OCI-LY1 (cell line): ENCODE measurements at regions not wholly inside any gene's neighbourhood (a gene's known extent, or its start where the extent isn't known, plus 50 kb on each side); places are given as distances from the start of the nearest gene placed in this dataset.

Experiments used
- H2AFZ ChIP-seq: fragments of 200-600 bp; sonication (generic), shearing (Covaris generic); 2 replicates; pipeline ENCODE4 v1.6.0; 2014; ENCODE audit warnings: antibody characterized with exemption, mild to moderate bottlenecking, low read length
- H3F3A ChIP-seq: fragments of 200-600 bp; sonication (generic), shearing (Covaris generic); 2 replicates; pipeline ENCODE4 v1.6.0; 2014; ENCODE audit warnings: mild to moderate bottlenecking, antibody characterized with exemption, low read length, moderate library complexity; ENCODE audit not compliant: insufficient read depth
- H3K27ac ChIP-seq: fragments of 200-600 bp; sonication (generic); 2 replicates; pipeline ENCODE4 v1.5.1; 2014; ENCODE audit warnings: low read length, mixed run types, mild to moderate bottlenecking, low read depth; ENCODE audit not compliant: poor library complexity, severe bottlenecking
- H3K27me3 ChIP-seq: fragments of 200-600 bp; sonication (generic); 2 replicates; pipeline ENCODE4 v1.6.0; 2014; ENCODE audit warnings: antibody characterized with exemption, mild to moderate bottlenecking, low read length, moderate library complexity; ENCODE audit not compliant: insufficient read depth
- H3K36me3 ChIP-seq: fragments of 200-600 bp; sonication (generic); 2 replicates; pipeline ENCODE4 v1.6.1; 2014; ENCODE audit warnings: mild to moderate bottlenecking, antibody characterized with exemption, low read length, moderate library complexity, mixed read lengths; ENCODE audit not compliant: insufficient read depth
- H3K4me1 ChIP-seq: fragments of 200-600 bp; sonication (generic); 2 replicates; pipeline ENCODE4 v1.5.1; 2014; ENCODE audit warnings: mild to moderate bottlenecking, low read length, moderate library complexity; ENCODE audit not compliant: insufficient read depth, severe bottlenecking
- H3K4me2 ChIP-seq: fragments of 200-600 bp; sonication (generic), shearing (Covaris generic); 2 replicates; pipeline ENCODE4 v1.6.1; 2014; ENCODE audit warnings: low read length
- H3K4me3 ChIP-seq: fragments of 200-600 bp; sonication (generic); 2 replicates; pipeline ENCODE4 v1.5.1; 2014; ENCODE audit warnings: low read length, low read depth, mild to moderate bottlenecking, mixed read lengths; ENCODE audit not compliant: poor library complexity, severe bottlenecking
- H3K79me2 ChIP-seq: fragments of 200-600 bp; shearing (Covaris generic); 2 replicates; pipeline ENCODE4 v1.6.1; 2016; ENCODE audit warnings: mixed run types, low read length, mixed read lengths; ENCODE audit not compliant: insufficient read depth
- H3K9ac ChIP-seq: fragments of 200-600 bp; sonication (generic), shearing (Covaris generic); 2 replicates; pipeline ENCODE4 v1.6.1; 2014; ENCODE audit warnings: mild to moderate bottlenecking, low read length, mixed read lengths
- H3K9me2 ChIP-seq: fragments of 200-600 bp; sonication (generic), shearing (Covaris generic); 2 replicates; pipeline ENCODE4 v1.6.1; 2014; ENCODE audit warnings: low read depth, mild to moderate bottlenecking, low read length, mixed read lengths
- H3K9me3 ChIP-seq: fragments of 200-600 bp; shearing (Covaris generic); 2 replicates; pipeline ENCODE4 v1.6.1; 2014; ENCODE audit warnings: low read length, mixed read lengths
- H4K20me1 ChIP-seq: fragments of 200-600 bp; sonication (generic), shearing (Covaris generic); 2 replicates; pipeline ENCODE4 v1.6.0; 2016; ENCODE audit warnings: mild to moderate bottlenecking, low read length; ENCODE audit not compliant: insufficient read depth
- EZH2 ChIP-seq: fragments of 200-600 bp; sonication (generic), shearing (Covaris generic); IDR thresholded peaks from 2 replicates; pipeline ENCODE4 v1.8.0; 2017; ENCODE audit warnings: borderline replicate concordance, mixed run types, mild to moderate bottlenecking, antibody characterized with exemption, low read length, moderate library complexity, mixed read lengths
- TF ChIP-seq, protein P1 (sequence below): fragments of 200-600 bp; sonication (generic), shearing (Covaris generic); IDR thresholded peaks from 2 replicates; pipeline ENCODE4 v1.5.1; 2017; ENCODE audit warnings: mild to moderate bottlenecking, antibody characterized with exemption, low read length, moderate library complexity, mixed read lengths

DNA sequence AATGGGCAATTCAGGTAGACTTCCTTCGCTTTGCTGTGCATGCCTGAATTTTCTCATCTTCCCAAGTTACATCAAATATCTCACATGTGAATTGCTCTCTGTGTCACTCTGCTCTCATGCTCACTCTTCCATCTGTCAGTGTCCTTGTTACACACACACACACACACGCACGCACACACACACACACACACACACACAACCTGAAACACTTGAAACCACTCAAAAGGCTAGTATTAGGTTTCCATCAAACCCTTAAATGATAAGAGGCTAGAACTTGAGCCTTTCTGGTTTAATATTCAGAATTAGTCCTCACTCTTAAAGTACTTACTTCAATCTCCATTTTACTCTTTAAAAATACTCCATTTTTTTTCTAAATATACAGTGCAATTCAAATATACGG lies 282.4 kb downstream of the C11orf87 start:
- Histone ChIP-seq H3K27me3 (no peaks in the 10 kb centered on the region), H3K4me3 (no peak overlapping the region), H3K36me3 (no peaks in the 10 kb centered on the region), H3K27ac (no peak overlapping the region), H3K4me2 (no peak overlapping the region), H3F3A (no peaks in the 10 kb centered on the region), H4K20me1 (no peaks in the 10 kb centered on the region), H2AFZ (no peak overlapping the region), H3K79me2 (no peaks in the 10 kb centered on the region), H3K9me3 (no peaks in the 10 kb centered on the region), H3K4me1 (no peaks in the 10 kb centered on the region), H3K9me2 (no peaks in the 10 kb centered on the region), H3K9ac (no peak overlapping the region)
- TF ChIP-seq, protein P1, sequence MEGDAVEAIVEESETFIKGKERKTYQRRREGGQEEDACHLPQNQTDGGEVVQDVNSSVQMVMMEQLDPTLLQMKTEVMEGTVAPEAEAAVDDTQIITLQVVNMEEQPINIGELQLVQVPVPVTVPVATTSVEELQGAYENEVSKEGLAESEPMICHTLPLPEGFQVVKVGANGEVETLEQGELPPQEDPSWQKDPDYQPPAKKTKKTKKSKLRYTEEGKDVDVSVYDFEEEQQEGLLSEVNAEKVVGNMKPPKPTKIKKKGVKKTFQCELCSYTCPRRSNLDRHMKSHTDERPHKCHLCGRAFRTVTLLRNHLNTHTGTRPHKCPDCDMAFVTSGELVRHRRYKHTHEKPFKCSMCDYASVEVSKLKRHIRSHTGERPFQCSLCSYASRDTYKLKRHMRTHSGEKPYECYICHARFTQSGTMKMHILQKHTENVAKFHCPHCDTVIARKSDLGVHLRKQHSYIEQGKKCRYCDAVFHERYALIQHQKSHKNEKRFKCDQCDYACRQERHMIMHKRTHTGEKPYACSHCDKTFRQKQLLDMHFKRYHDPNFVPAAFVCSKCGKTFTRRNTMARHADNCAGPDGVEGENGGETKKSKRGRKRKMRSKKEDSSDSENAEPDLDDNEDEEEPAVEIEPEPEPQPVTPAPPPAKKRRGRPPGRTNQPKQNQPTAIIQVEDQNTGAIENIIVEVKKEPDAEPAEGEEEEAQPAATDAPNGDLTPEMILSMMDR: no peak
- TF ChIP-seq EZH2: no peak

DNA sequence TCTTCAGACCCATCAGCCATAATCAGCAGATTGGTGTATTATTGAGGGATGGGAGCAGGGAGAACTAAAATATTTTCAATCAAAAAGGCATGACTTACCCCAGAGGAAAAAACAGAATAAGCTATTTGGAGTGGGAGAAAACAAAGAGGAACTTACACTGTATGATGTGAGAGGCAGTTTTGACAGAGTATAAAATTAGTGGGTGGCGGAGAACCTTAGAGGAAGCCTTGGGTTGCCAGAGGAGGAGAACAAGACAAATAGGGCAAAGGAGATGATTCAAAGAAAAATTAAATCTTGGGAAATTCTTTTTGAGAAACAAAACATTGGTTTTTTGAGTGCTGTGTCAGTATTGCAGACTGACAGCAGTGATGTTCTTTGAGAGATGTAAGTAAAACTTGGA lies 285.0 kb downstream of the C11orf87 start:
- Histone ChIP-seq H3K9ac (no peak overlapping the region), H3K4me1 (no peaks in the 10 kb centered on the region), H4K20me1 (no peaks in the 10 kb centered on the region), H3K79me2 (no peaks in the 10 kb centered on the region), H3K27ac (no peak overlapping the region), H3K27me3 (no peaks in the 10 kb centered on the region), H3K4me2 (no peak overlapping the region), H3F3A (no peaks in the 10 kb centered on the region), H3K36me3 (no peaks in the 10 kb centered on the region), H3K9me3 (no peaks in the 10 kb centered on the region), H3K4me3 (no peak overlapping the region), H3K9me2 (no peaks in the 10 kb centered on the region), H2AFZ (no peak overlapping the region)
- TF ChIP-seq, protein P1: no peak
- no peak for TF ChIP-seq EZH2

GRCh38 chr11:109707411-109707810 lies 285.4 kb downstream of the C11orf87 start:
- H2AFZ ChIP-seq: no peak overlapping the region
- H3K9ac ChIP-seq: no peak overlapping the region
- no peaks in the 10 kb centered on the region for H3K79me2 ChIP-seq
- H3K27ac ChIP-seq: no peak overlapping the region
- H3F3A ChIP-seq: no peaks in the 10 kb centered on the region
- H3K4me1 ChIP-seq: no peaks in the 10 kb centered on the region
- H3K4me2 ChIP-seq: no peak overlapping the region
- no peaks in the 10 kb centered on the region for H3K36me3 ChIP-seq
- no peak overlapping the region for H3K4me3 ChIP-seq
- no peaks in the 10 kb centered on the region for H3K9me2 ChIP-seq
- no peaks in the 10 kb centered on the region for H4K20me1 ChIP-seq
- no peaks in the 10 kb centered on the region for H3K27me3 ChIP-seq
- TF ChIP-seq, protein P1: no peak
- TF ChIP-seq EZH2: no peak
- no peaks in the 10 kb centered on the region for H3K9me3 ChIP-seq
